ENCODE measurements at regions not wholly inside any gene's neighbourhood (a gene's known extent, or its start where the extent isn't known, plus 50 kb on each side); places are given as distances from the start of the nearest gene placed in this dataset.

GRCh38 chr16:85483424-85483823 lies 129.7 kb upstream of the GSE1 start:
- intact Hi-C loops (cut with DNase I) = no loop called here
- Histone ChIP-seq H3K27ac (ENCODE audit: low read length) (no peak overlapping the region), H3K4me1 (ENCODE audit: control insufficient read depth, insufficient read depth, low read length) (no peaks in the 10 kb centered on the region), H3K27me3 (ENCODE audit: control insufficient read depth, insufficient read depth) (no peaks in the 10 kb centered on the region), H3K4me3 (ENCODE audit: low read length) (no peak overlapping the region), H3K9me3 (ENCODE audit: control insufficient read depth, low read length) (no peaks in the 10 kb centered on the region)
- no peak for ATAC-seq
- no peak for DNase-seq
- WGBS = 92% methylated on average over 19 of the region's 19 CpGs

GRCh38 chr16:85484347-85485300 lies 128.5 kb upstream of the GSE1 start:
- Histone ChIP-seq H3K4me3 (ENCODE audit: low read length) (no peak overlapping the region), H3K27me3 (ENCODE audit: control insufficient read depth, insufficient read depth) (no peaks in the 10 kb centered on the region), H3K4me1 (ENCODE audit: control insufficient read depth, insufficient read depth, low read length) (no peaks in the 10 kb centered on the region), H3K9me3 (ENCODE audit: control insufficient read depth, low read length) (no peaks in the 10 kb centered on the region), H3K27ac (ENCODE audit: low read length) (no peak overlapping the region)
- intact Hi-C loops (cut with DNase I) = no loop called here
- 90% methylated on average over 30 of the region's 30 CpGs for WGBS
- ATAC-seq (no peak), DNase-seq (no peak)

- no peak for DNase-seq
- 95% methylated on average over 28 of the region's 28 CpGs for WGBS
Observed at GRCh38 chr16:85485379-85485778, 127.7 kb upstream of the GSE1 start.

GRCh38 chr16:85486256-85486915 lies 126.7 kb upstream of the GSE1 start:
- no peaks in the 10 kb centered on the region for H3K9me3 ChIP-seq (ENCODE audit: control insufficient read depth, low read length)
- DNase-seq (no peak), ATAC-seq (no peak)
- H3K4me3 ChIP-seq (ENCODE audit: low read length) = no peak overlapping the region
- H3K27ac ChIP-seq (ENCODE audit: low read length) = no peak overlapping the region
- intact Hi-C loops (cut with DNase I) = no loop called here
- 80% methylated on average over 33 of the region's 33 CpGs for WGBS
- H3K4me1 ChIP-seq (ENCODE audit: control insufficient read depth, insufficient read depth, low read length) = peaks cover 2% of the 10 kb centered on the region
- no peaks in the 10 kb centered on the region for H3K27me3 ChIP-seq (ENCODE audit: control insufficient read depth, insufficient read depth)

More at GRCh38 chr16:85485379-85485778, 127.7 kb upstream of the GSE1 start:
- Histone ChIP-seq H3K4me3 (ENCODE audit: low read length) (no peak overlapping the region), H3K27ac (ENCODE audit: low read length) (no peak overlapping the region), H3K27me3 (ENCODE audit: control insufficient read depth, insufficient read depth) (no peaks in the 10 kb centered on the region), H3K9me3 (ENCODE audit: control insufficient read depth, low read length) (no peaks in the 10 kb centered on the region), H3K4me1 (ENCODE audit: control insufficient read depth, insufficient read depth, low read length) (no peaks in the 10 kb centered on the region)
- intact Hi-C loops (cut with DNase I) = no loop called here
- no peak for ATAC-seq

- 86% methylated on average over 8 of the region's 8 CpGs for WGBS
- Histone ChIP-seq H3K4me3 (ENCODE audit: low read length) (no peak overlapping the region), H3K9me3 (ENCODE audit: control insufficient read depth, low read length) (no peaks in the 10 kb centered on the region), H3K27me3 (ENCODE audit: control insufficient read depth, insufficient read depth) (no peaks in the 10 kb centered on the region), H3K27ac (ENCODE audit: low read length) (no peak overlapping the region), H3K4me1 (ENCODE audit: control insufficient read depth, insufficient read depth, low read length) (peaks cover 11% of the 10 kb centered on the region)
- no peak for ATAC-seq
- no peak for DNase-seq
- intact Hi-C loops (cut with DNase I) = no loop called here
Observed at GRCh38 chr16:85488414-85488813, 124.7 kb upstream of the GSE1 start.

- no peak overlapping the region for H3K27ac ChIP-seq (ENCODE audit: low read length)
- WGBS = 94% methylated on average over 27 of the region's 27 CpGs
Observed at GRCh38 chr16:85490407-85491057, 122.6 kb upstream of the GSE1 start.

GRCh38 chr16:85491058-85491771 lies 121.9 kb upstream of the GSE1 start:
- Histone ChIP-seq H3K4me1 (ENCODE audit: control insufficient read depth, insufficient read depth, low read length) (peaks cover 11% of the 10 kb centered on the region), H3K27ac (ENCODE audit: low read length) (peak overlapping the region; percentile 13), H3K4me3 (ENCODE audit: low read length) (no peak overlapping the region), H3K27me3 (ENCODE audit: control insufficient read depth, insufficient read depth) (no peaks in the 10 kb centered on the region), H3K9me3 (ENCODE audit: control insufficient read depth, low read length) (no peaks in the 10 kb centered on the region)
- no peak for DNase-seq
- ATAC-seq = peak in 1 of 2 donors; percentile 5
- 82% methylated on average over 17 of the region's 17 CpGs for WGBS
- intact Hi-C loops (cut with DNase I) = no loop called here

More at GRCh38 chr16:85490407-85491057, 122.6 kb upstream of the GSE1 start:
- intact Hi-C loops (cut with DNase I) = no loop called here
- H3K9me3 ChIP-seq (ENCODE audit: control insufficient read depth, low read length) = no peaks in the 10 kb centered on the region
- H3K4me1 ChIP-seq (ENCODE audit: control insufficient read depth, insufficient read depth, low read length) = peaks cover 11% of the 10 kb centered on the region
- no peak for ATAC-seq
- DNase-seq = no peak
- no peak overlapping the region for H3K4me3 ChIP-seq (ENCODE audit: low read length)
- no peaks in the 10 kb centered on the region for H3K27me3 ChIP-seq (ENCODE audit: control insufficient read depth, insufficient read depth)

- H3K27ac ChIP-seq (ENCODE audit: low read length) = peak overlapping the region; percentile 13
- H3K4me3 ChIP-seq (ENCODE audit: low read length) = no peak overlapping the region
- 30% methylated on average over 17 of the region's 17 CpGs for WGBS
- intact Hi-C loops (cut with DNase I) = no loop called here
- H3K9me3 ChIP-seq (ENCODE audit: control insufficient read depth, low read length) = no peaks in the 10 kb centered on the region
- H3K27me3 ChIP-seq (ENCODE audit: control insufficient read depth, insufficient read depth) = no peaks in the 10 kb centered on the region
- peak; percentile 82 to 86 for ATAC-seq
- H3K4me1 ChIP-seq (ENCODE audit: control insufficient read depth, insufficient read depth, low read length) = peaks cover 11% of the 10 kb centered on the region
- DNase-seq = peak; percentile 78 to 90 (median 90)
Observed at GRCh38 chr16:85491798-85492294, 121.3 kb upstream of the GSE1 start.

GRCh38 chr16:85492295-85492864 lies 120.7 kb upstream of the GSE1 start:
- 60% methylated on average over 12 of the region's 12 CpGs for WGBS
- no peak overlapping the region for H3K4me3 ChIP-seq (ENCODE audit: low read length)
- peaks cover 11% of the 10 kb centered on the region for H3K4me1 ChIP-seq (ENCODE audit: control insufficient read depth, insufficient read depth, low read length)
- ATAC-seq = no peak
- no peak for DNase-seq
- intact Hi-C loops (cut with DNase I) = no loop called here
- no peaks in the 10 kb centered on the region for H3K9me3 ChIP-seq (ENCODE audit: control insufficient read depth, low read length)
- H3K27ac ChIP-seq (ENCODE audit: low read length) = peak overlapping the region; percentile 27
- no peaks in the 10 kb centered on the region for H3K27me3 ChIP-seq (ENCODE audit: control insufficient read depth, insufficient read depth)

- ATAC-seq (no peak), DNase-seq (no peak)
- no peak overlapping the region for H3K4me3 ChIP-seq (ENCODE audit: low read length)
- 100% methylated on average over 1 of the region's 1 CpG for WGBS
- H3K27ac ChIP-seq (ENCODE audit: low read length) = no peak overlapping the region
- H3K9me3 ChIP-seq (ENCODE audit: control insufficient read depth, low read length) = no peaks in the 10 kb centered on the region
- peaks cover 11% of the 10 kb centered on the region for H3K4me1 ChIP-seq (ENCODE audit: control insufficient read depth, insufficient read depth, low read length)
- intact Hi-C loops (cut with DNase I) = no loop called here
- H3K27me3 ChIP-seq (ENCODE audit: control insufficient read depth, insufficient read depth) = no peaks in the 10 kb centered on the region
Observed at GRCh38 chr16:85494315-85494714, 118.8 kb upstream of the GSE1 start.
